Endothelial cell of umbilical vein (primary cell): ENCODE measurements at regions not wholly inside any gene's neighbourhood (a gene's known extent, or its start where the extent isn't known, plus 50 kb on each side); places are given as distances from the start of the nearest gene placed in this dataset.

Source experiments
- BruUV-seq: library from RNA; stranded (reverse); fragments of 400-500 nt; replicated peaks from 2 replicates; lab custom pipeline; 2021; lab: Mats Ljungman, UMichigan
- CTCF ChIA-PET: fragments of 300-600, 350-600 bp; sonication (Branson Sonifier 250); formaldehyde crosslinking; loops from one replicate; lab custom pipeline; 2021; ENCODE audit warnings: antibody characterized with exemption, inconsistent platforms; lab: Charles Lee
- POLR2A ChIA-PET: fragments of 300-600, 350-600 bp; sonication (Branson Sonifier 250); formaldehyde crosslinking; loops from one replicate; lab custom pipeline; 2021; ENCODE audit warnings: antibody characterized with exemption, inconsistent platforms; lab: Charles Lee
- DNase-seq: peaks from one replicate; pipeline ENCODE4 v3.0.0-alpha.2; 2011; ENCODE audit warnings: low read depth, low spot score
- FAIRE-seq: peaks from 2 replicates; lab custom pipeline; 2011; peaks lifted over from hg19 to GRCh38; lab: Jason Lieb, UNC
- H2AFZ ChIP-seq: 2 replicates; pipeline ENCODE4 v1.6.0; 2012; ENCODE audit warnings: low read depth, low read length, control low read depth, inconsistent platforms
- H3K27ac ChIP-seq: 2 replicates; pipeline ENCODE4 v1.5.1; 2011; ENCODE audit warnings: low read depth, mild to moderate bottlenecking, control low read depth, low read length, moderate library complexity; ENCODE audit not compliant: insufficient read depth
- H3K27me3 ChIP-seq, 2 experiments: 2 replicates each; pipeline versions ENCODE4 v1.6.0 to v1.6.1; 2011; ENCODE audit warnings: low read length in 2 of 2, mixed read lengths in 1 of 2; ENCODE audit not compliant: control insufficient read depth in 2 of 2, insufficient read depth in 2 of 2
- H3K36me3 ChIP-seq, 2 experiments: 2 replicates in 1 of 2; 3 replicates in 1 of 2; pipeline ENCODE4 v1.5.1; 2011; ENCODE audit warnings: low read length in 2 of 2, mild to moderate bottlenecking in 1 of 2, moderate library complexity in 1 of 2; ENCODE audit not compliant: control insufficient read depth in 2 of 2, insufficient read depth in 2 of 2; ENCODE audit errors: extremely low read depth in 1 of 2
- H3K4me1 ChIP-seq: 3 replicates; pipeline ENCODE4 v1.5.1; 2011; ENCODE audit warnings: mild to moderate bottlenecking, low read length; ENCODE audit not compliant: control insufficient read depth, insufficient read depth; ENCODE audit errors: extremely low read depth
- H3K4me2 ChIP-seq: 2 replicates; pipeline ENCODE4 v1.6.1; 2011; ENCODE audit warnings: low read length, control low read depth, mixed read lengths; ENCODE audit not compliant: insufficient read depth
- H3K4me3 ChIP-seq, 3 experiments: fragments of 200-600 bp in 1 of 3; sonication (generic), shearing (Covaris generic) in 1 of 3; replicated peaks in 1 of 3; 2 replicates each; pipeline ENCODE4 v1.5.1; 2011 to 2016; ENCODE audit warnings: control low read depth in 3 of 3, low read length in 3 of 3, mild to moderate bottlenecking in 2 of 3, inconsistent platforms in 1 of 3, low read depth in 1 of 3, moderate library complexity in 1 of 3; ENCODE audit not compliant: insufficient read depth in 1 of 3
- H3K79me2 ChIP-seq: 2 replicates; pipeline ENCODE4 v1.6.0; 2012; ENCODE audit warnings: low read length, inconsistent platforms; ENCODE audit not compliant: control insufficient read depth, insufficient read depth
- H3K9ac ChIP-seq: replicated peaks from 2 replicates; pipeline ENCODE3; 2011; ENCODE audit warnings: low read length, control low read depth; ENCODE audit not compliant: insufficient read depth; ENCODE audit errors: extremely low read depth
- H3K9me1 ChIP-seq: replicated peaks from 3 replicates; pipeline ENCODE4 v1.6.0; 2011; ENCODE audit warnings: mild to moderate bottlenecking, low read length; ENCODE audit not compliant: control insufficient read depth, insufficient read depth; ENCODE audit errors: extremely low read depth
- H3K9me3 ChIP-seq: replicated peaks from 2 replicates; pipeline ENCODE4 v1.5.1; 2012; ENCODE audit warnings: low read length, inconsistent platforms; ENCODE audit not compliant: control insufficient read depth, insufficient read depth
- H4K20me1 ChIP-seq: replicated peaks from 2 replicates; pipeline ENCODE3; 2011; ENCODE audit warnings: mild to moderate bottlenecking, low read length; ENCODE audit not compliant: control insufficient read depth, insufficient read depth; ENCODE audit errors: extremely low read depth
- EZH2 ChIP-seq: IDR thresholded peaks from 2 replicates; pipeline ENCODE4 v1.6.1; 2012; ENCODE audit warnings: borderline replicate concordance, low read depth, mild to moderate bottlenecking, moderate library complexity, low read length, inconsistent platforms; ENCODE audit not compliant: severe bottlenecking
- FOS ChIP-seq: IDR thresholded peaks from 2 replicates; pipeline ENCODE4 v1.6.1; 2011; ENCODE audit warnings: mild to moderate bottlenecking, low read length, moderate library complexity, borderline replicate concordance; ENCODE audit not compliant: insufficient read depth
- GATA2 ChIP-seq: IDR thresholded peaks from 2 replicates; pipeline ENCODE4 v1.7.0; 2011; ENCODE audit warnings: low read depth, mild to moderate bottlenecking, moderate library complexity, mixed read lengths, low read length; ENCODE audit not compliant: insufficient read length, insufficient read depth
- JUN ChIP-seq: IDR thresholded peaks from 2 replicates; pipeline ENCODE4 v1.6.1; 2011; ENCODE audit warnings: borderline replicate concordance, low read depth; ENCODE audit not compliant: insufficient read length, insufficient read depth
- MYC ChIP-seq: IDR thresholded peaks from one replicate; pipeline ENCODE4 v1.6.1; 2011; ENCODE audit warnings: mild to moderate bottlenecking, low read depth, low read length
- POLR2A ChIP-seq: IDR thresholded peaks from 2 replicates; pipeline ENCODE4 v1.6.1; 2012; ENCODE audit warnings: low read depth, mild to moderate bottlenecking, control low read depth, low read length
- POLR2AphosphoS5 ChIP-seq: IDR thresholded peaks from 2 replicates; pipeline ENCODE4 v1.6.1; 2012; ENCODE audit warnings: low read depth, mild to moderate bottlenecking, control low read depth, low read length, moderate library complexity; ENCODE audit not compliant: insufficient read depth
- dilution Hi-C: fragments of 300-500 bp; cut with MboI; formaldehyde crosslinking; loops from one replicate; pipeline ENCODE4 v1.15.0; 2019; ENCODE audit warnings: low sequenced_read_pairs; ENCODE audit not compliant: extremely low pct_ligation_motif_present
- intact Hi-C: fragments of 100-400 bp; cut with micrococcal nuclease; formaldehyde crosslinking; loops from one replicate; pipeline ENCODE4 v1.10.0; 2022
- TF ChIP-seq, protein P1 (sequence below), 2 donors: IDR thresholded peaks; 1 replicate in 1 of 2; 2 replicates in 1 of 2; pipeline ENCODE4 v1.5.1; 2011; ENCODE audit warnings: low read length in 2 of 2, mild to moderate bottlenecking in 2 of 2, moderate library complexity in 2 of 2, control low read depth in 1 of 2, inconsistent platforms in 1 of 2, low read depth in 1 of 2; ENCODE audit not compliant: insufficient read depth in 1 of 2; ENCODE audit errors: extremely low read depth in 1 of 2
- TF ChIP-seq, protein P2 (sequence below): IDR thresholded peaks from 2 replicates; pipeline ENCODE4 v1.6.1; 2011; ENCODE audit not compliant: insufficient read depth, insufficient read length

DNA sequence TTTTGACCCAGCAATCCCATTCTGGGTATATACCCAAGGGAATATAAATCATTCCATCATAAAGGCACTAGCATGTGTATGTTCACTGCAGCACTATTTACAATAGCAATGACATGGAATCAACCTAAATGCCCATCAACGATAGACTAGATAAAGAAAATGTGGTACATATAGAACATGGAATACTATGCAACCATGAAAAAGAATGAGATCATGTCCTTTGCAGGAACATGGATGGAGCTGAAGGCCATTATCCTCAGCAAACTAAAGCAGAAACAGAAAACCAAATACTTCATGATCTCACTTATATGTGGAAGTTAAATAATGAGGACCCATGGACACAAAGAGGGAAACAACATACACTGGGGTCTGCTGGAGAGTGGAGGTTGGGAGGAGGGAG lies 58.0 kb upstream of the STARD3NL start:
- Histone ChIP-seq H3K4me1 (no peaks in the 10 kb centered on the region), H3K9me3 (no peaks in the 10 kb centered on the region), H3K4me2 (no peak overlapping the region), H3K27ac (no peak overlapping the region), H3K36me3 (no peaks in the 10 kb centered on the region), H4K20me1 (no peaks in the 10 kb centered on the region), H3K79me2 (no peaks in the 10 kb centered on the region), H2AFZ (no peak overlapping the region), H3K9ac (no peak overlapping the region), H3K4me3 (no peak overlapping the region), H3K27me3 (peaks cover 6 to 14% of the 10 kb centered on the region in 2 experiments), H3K9me1 (no peaks in the 10 kb centered on the region)
- ChIA-PET POLR2A (no interaction called here), CTCF (no interaction called here)
- TF ChIP-seq, protein P1, sequence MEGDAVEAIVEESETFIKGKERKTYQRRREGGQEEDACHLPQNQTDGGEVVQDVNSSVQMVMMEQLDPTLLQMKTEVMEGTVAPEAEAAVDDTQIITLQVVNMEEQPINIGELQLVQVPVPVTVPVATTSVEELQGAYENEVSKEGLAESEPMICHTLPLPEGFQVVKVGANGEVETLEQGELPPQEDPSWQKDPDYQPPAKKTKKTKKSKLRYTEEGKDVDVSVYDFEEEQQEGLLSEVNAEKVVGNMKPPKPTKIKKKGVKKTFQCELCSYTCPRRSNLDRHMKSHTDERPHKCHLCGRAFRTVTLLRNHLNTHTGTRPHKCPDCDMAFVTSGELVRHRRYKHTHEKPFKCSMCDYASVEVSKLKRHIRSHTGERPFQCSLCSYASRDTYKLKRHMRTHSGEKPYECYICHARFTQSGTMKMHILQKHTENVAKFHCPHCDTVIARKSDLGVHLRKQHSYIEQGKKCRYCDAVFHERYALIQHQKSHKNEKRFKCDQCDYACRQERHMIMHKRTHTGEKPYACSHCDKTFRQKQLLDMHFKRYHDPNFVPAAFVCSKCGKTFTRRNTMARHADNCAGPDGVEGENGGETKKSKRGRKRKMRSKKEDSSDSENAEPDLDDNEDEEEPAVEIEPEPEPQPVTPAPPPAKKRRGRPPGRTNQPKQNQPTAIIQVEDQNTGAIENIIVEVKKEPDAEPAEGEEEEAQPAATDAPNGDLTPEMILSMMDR (IDR thresholded peaks at IDR 0.05; ENCODE audit: extremely low read depth in 1 of 2, insufficient read depth in 1 of 2, low read depth in 1 of 2, low read length in 2 of 2): no peak
- TF ChIP-seq MYC (no peak), GATA2 (no peak), FOS (no peak), POLR2A (no peak), POLR2AphosphoS5 (no peak), EZH2 (no peak)
- no peak for DNase-seq
- dilution Hi-C loops (no loop called here), intact Hi-C loops (no loop called here)
- FAIRE-seq: no peak
- BruUV-seq: no TSS peak

- no peak for DNase-seq
- Histone ChIP-seq H3K4me3 (no peak overlapping the region), H3K9me3 (no peaks in the 10 kb centered on the region), H3K27ac (no peak overlapping the region), H3K4me2 (no peak overlapping the region), H4K20me1 (no peaks in the 10 kb centered on the region), H3K4me1 (no peaks in the 10 kb centered on the region), H3K79me2 (no peaks in the 10 kb centered on the region), H3K27me3 (peaks cover 2 to 9% of the 10 kb centered on the region in 2 experiments), H3K36me3 (no peaks in the 10 kb centered on the region), H2AFZ (no peak overlapping the region), H3K9me1 (no peaks in the 10 kb centered on the region), H3K9ac (no peak overlapping the region)
- ChIA-PET CTCF (interaction anchor here (0.7 to 2.1 kb wide), 3 partner anchors 10 to 96 kb away, joined by 3 to 9 read pairs (median 3); no protein-coding TSS in a partner anchor), POLR2A (no interaction called here)
- no TSS peak for BruUV-seq
- intact Hi-C loops (no loop called here), dilution Hi-C loops (no loop called here)
- TF ChIP-seq POLR2AphosphoS5 (no peak), JUN (no peak), GATA2 (no peak), POLR2A (no peak), EZH2 (no peak), MYC (no peak), FOS (no peak)
- TF ChIP-seq, protein P2, sequence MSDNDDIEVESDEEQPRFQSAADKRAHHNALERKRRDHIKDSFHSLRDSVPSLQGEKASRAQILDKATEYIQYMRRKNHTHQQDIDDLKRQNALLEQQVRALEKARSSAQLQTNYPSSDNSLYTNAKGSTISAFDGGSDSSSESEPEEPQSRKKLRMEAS: no peak
- TF ChIP-seq, protein P1 (IDR thresholded peaks at IDR 0.05; ENCODE audit: extremely low read depth in 1 of 2, insufficient read depth in 1 of 2, low read depth in 1 of 2, low read length in 2 of 2): no peak
- no peak for FAIRE-seq
Observed at GRCh38 chr7:38122501-38122900, 55.5 kb upstream of the STARD3NL start.
